HG03039 (cell line): ENCODE measurements at regions not wholly inside any gene's neighbourhood (a gene's known extent, or its start where the extent isn't known, plus 50 kb on each side); places are given as distances from the start of the nearest gene placed in this dataset.

Experiments used
- ATAC-seq: cut with Tn5 transposase; IDR thresholded peaks from one replicate; pipeline ENCODE4 v1.9.1; 2021; ENCODE audit warnings: mild to moderate bottlenecking, moderate library complexity; ENCODE audit not compliant: unreplicated experiment

DNA sequence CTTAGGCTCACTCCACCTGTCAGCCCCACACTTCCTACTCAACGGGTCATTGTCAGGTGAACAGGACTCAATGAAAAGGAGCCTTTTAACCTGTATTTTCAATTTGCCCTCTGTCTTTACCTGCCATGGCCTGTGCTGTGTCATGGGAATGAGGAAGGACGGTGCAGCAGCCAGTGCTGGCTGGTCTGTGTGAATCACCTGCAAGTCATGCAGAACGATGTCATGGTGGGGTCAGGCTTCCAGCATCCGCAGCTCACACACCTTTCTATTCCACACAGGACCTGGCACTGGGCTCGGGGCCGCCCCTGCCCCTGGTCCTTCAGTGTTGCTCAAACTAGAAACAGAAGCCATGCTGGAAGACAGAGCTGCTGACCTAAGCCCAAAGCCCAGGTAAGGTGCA, 188.7 kb upstream of the GMDS start:
- no peak for ATAC-seq

DNA sequence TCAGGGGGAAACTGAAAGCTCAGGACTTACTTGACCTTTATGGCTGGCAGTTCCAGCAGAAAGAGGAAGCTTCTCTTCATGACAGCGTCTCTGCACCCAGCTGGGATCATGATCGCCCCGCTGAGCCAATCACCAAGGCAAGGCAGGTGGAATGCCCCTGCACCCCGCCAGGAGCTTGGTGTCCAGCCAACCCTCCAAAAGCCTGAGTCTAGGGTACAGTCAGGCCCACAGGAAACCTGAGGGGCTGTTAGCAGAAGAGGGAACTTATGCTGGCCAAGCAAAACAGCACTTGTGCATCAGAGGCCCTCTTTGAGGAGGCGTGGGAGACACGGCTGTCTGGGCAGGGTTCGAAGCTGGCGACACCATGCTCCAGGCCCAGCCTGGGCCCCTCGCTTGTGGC, 188.3 kb upstream of the GMDS start:
- no peak for ATAC-seq

DNA sequence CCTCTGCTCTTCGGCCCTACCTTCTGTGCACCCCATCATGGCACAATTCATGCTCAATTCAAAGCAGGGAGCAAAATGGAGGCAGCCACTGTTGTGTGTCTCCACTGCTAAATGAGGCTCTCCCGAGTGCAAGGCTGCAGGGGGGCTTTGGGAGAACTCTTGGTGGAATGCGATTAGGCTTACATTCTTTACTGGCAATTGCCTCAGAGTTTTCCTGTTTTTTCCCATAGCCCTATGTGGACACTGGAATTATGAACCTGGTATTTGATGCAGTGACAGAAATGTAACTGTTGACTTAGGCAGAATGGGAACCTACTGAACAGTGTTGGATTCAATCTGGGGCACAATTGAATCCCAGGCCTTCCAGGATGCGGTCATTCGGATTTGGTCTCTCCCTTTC, 187.9 kb upstream of the GMDS start:
- ATAC-seq: no peak

- no peak for ATAC-seq
Measured at GRCh38 chr6:2432292-2432691, 186.9 kb upstream of the GMDS start.

- ATAC-seq: no peak
Measured at GRCh38 chr6:2430612-2431011, 185.2 kb upstream of the GMDS start.

GRCh38 chr6:2429460-2429859, 184.1 kb upstream of the GMDS start:
- ATAC-seq: no peak

GRCh38 chr6:2429032-2429431, 183.6 kb upstream of the GMDS start:
- ATAC-seq: no peak

DNA sequence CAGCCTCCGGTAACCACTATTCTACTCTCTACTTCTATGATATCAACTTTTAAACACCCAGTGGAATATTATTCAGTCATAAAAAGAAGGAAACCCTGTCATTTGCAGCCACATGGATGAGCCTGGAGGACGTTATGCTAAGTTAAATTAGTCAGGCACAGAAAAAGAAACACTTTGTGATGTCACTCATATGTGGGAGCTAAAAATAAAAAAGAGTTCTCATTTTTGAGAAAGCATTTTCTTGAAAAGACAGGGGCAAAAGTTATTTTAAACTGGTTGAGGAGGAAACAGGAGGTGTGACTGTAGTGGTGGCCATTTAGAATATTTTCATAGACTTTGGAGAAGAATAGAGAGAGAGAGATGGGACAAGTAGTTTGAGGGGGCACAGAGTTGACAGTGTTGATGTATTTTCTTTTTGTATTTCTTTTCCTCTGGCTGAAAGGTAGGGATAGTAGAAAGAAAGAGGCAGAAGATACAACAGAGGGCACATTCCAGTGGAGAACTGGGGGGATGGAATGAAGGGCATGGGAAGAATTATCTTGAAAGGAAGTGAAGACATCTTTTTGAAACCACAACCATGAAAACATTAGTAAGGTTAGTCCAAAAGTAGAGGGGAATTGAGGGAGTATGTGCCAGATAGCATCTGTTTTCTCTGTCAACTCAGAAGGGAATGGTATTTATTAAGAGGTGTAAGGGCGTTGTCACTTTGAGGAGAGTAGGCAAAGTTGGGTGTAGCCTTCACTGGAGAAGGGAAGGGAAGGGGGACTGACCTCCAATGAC, 181.3 kb upstream of the GMDS start:
- no peak for ATAC-seq

GRCh38 chr6:2416128-2416712, 170.8 kb upstream of the GMDS start:
- no peak for ATAC-seq

- ATAC-seq: no peak
Measured at GRCh38 chr6:2414885-2415547, 169.6 kb upstream of the GMDS start.

DNA sequence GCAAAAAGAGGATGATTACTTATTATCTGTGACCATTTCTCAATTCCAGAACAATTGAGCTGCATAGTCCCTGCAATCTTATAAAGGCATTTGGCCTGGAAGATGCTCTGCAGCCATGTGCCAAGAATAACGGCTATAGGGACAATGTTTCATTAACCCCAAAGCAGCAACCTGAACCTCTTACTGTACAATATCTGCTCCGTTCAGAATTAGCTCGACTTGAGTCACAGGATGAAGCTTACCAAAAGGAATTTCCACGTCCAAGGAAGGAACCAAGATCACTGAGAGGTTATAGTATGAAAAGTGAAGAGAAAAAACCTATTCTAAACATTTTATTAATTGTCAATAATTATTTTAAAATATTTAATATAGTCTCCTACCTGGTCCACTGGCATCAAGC, 167.3 kb upstream of the GMDS start:
- no peak for ATAC-seq

DNA sequence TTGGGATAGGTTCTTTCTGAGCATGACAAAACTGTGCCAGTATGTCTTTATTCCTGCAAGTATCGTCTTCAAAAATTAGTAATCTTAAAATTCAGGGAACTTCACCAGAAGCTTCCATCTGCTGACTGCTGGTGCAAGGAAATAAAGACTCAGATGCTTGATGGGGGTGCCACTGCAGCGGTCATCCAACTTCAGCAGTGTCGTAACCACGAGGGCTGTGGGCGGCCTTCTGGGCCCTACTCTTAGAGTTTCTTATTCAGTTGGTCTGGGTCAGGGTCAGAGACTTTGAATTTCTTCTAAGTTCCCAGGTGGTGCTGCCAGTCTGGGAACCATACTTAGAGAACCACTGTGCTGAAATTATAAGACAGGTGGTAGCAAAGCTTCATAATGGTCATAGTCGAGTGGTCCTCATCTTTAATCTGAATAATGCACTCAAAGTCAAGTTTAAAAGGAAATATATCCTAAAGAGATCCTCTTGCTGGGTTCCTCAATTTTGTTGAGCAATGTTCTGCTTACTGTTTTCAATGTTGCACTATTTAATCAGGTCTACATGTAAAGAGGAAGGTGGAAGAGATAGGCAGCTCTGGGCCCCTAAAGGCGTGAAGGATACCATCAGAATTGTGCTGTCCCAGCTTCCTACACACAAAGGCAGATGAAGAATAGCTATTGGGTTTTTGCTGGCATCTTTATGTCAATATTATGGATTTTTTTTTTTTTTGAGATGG, 165.4 kb upstream of the GMDS start:
- no peak for ATAC-seq

- no peak for ATAC-seq
Measured at GRCh38 chr6:2407525-2407924, 162.1 kb upstream of the GMDS start.

- no peak for ATAC-seq
Measured at GRCh38 chr6:2404211-2404929, 159.0 kb upstream of the GMDS start.

DNA sequence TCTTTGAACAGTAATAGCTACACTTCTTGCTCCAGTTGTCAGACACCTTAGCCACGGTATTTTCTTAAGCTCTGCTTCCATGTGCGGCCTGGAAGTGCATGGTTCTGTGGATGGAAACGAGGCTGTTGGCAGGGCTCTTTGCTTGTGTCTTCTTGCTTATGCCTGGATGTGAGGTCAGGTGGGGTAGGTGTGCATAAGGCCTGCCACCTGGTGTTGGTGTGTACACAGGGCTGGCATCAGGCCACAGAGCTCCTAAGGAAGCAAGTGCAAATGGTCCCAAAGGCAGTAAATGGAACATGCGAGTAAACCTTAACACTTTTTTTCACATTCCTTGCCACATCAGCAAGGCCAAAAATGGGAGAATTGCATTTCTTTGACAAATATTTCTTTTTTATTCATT, 158.1 kb upstream of the GMDS start:
- no peak for ATAC-seq

DNA sequence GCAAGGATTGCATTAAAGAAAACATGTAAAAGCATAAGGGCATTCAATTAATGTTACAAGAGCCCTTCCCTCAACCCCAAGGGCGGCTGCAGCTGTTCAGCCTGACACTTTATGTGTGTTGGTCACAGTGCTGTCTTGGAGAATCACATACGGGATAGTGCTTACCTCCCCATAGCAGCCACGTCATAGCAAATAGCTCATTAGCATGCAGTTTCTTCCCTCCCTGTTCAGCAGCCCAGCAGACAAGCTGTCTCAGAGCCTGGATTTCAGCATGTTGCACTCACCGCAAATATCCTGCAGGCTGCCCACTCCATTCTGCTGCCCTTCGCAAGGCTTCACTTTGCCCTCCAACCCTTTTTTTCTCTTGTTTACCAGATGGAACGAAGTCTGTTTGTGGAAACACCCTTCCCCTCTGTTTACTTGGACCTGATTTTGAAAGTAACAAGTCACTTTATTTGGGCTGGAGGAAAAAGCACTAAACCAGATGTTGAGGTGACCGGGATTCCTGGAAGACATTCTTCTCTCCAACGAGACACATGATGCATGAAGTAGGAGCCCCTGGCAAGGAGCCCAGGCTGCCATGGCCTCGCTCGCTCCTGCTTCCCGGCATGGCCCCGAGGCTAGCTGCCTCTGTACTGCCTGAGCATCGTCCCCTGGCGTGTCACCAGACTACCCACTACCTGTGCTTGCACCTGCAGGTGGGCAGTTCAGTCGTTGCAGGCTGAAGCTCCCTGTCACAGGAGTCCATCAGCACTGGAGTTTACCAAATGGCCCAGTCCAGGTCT, 151.6 kb upstream of the GMDS start:
- no peak for ATAC-seq

- ATAC-seq: no peak
Measured at GRCh38 chr6:2396042-2396657, 150.7 kb upstream of the GMDS start.

- ATAC-seq: no peak
Measured at GRCh38 chr6:2388554-2389324, 143.3 kb upstream of the GMDS start.

DNA sequence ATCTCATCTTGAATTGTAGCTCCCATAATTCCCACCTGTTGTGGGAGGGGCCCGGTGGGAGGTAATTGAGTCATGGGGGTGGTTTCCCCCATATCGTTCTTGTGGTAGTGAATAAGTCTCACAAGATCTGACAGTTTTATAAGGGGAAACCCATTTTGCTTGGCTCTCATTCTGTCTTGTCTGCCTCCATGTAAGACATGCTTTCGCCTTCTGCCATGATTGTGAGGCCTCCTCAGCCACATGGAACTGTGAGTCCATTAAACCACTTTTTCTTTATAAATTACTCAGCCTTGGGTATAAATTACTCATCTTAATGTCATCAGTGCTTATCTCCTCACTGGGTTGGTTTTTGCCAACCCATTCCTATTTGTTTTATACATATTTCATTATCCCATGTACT, 142.0 kb upstream of the GMDS start:
- ATAC-seq: no peak
